Middle frontal gyrus (tissue), 1 donor: ENCODE measurements at regions not wholly inside any gene's neighbourhood (a gene's known extent, or its start where the extent isn't known, plus 50 kb on each side); places are given as distances from the start of the nearest gene placed in this dataset.
"Not testable (repeated sequence)": the region's sequence is repeated elsewhere in the genome, so short reads cannot be mapped to it uniquely, and the experiment has no call there.

Source experiments
- DNase-seq: peaks from one replicate; pipeline ENCODE4 v3.0.0-alpha.2; 2015; ENCODE audit warnings: low spot score; ENCODE audit errors: extremely low spot score

DNA sequence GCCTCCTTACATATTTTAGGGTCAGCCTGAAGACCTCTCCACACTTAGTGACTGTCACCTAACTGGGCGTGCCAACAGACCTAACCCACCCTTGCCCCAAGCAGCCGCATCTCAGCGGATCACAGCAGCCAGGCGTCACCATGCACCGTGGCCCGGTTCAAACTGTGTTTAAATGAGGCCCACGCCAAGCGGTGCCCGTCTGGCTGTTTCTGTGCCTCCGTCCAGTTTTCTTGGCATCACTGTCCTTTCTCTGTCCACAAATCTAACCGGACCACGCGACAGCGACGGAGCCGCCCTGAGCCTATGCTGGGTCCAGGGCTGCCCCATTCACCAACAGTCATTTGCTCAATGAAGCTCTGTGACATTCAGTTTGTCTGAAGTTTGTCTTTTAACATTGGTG lies 393.3 kb downstream of the THBS2 start:
- no peak for DNase-seq

DNA sequence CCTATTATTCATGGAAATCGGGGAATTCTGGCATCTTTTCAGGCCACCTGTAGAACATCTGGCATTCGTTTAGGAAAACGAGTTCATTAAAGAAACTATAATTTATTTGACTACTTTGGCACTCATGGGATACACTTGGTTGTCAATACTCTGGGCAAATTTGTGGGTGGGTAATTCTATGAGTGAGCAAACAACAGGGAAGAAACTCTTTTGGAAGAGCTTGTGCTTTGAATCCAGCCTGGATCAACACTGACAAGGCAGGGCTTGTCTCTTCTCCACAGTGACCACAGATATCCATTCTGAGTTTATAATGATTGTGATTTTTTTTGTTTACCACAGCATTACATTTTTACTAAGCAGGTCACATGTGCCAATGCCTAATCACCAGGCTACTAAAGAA lies 394.7 kb downstream of the THBS2 start:
- DNase-seq, result no peak

DNA sequence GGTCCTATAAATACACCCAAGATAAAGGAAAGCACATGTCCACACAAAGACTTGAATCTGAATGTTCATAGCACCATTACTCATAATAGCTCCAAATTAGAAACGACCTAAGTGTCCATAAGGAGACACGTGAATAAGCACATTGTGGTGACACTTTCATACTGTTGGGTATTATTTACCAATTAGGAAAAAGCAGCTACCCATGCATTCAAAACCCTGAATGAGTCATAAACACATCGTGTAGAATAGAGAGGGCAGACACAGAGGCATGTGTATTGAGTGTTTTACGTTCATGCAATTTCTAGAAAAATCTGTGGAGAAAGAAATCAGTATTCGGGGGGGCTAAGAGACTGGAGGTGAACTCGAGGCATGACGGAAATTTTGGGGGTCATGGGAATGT lies 396.7 kb downstream of the THBS2 start:
- DNase-seq, result no peak

DNA sequence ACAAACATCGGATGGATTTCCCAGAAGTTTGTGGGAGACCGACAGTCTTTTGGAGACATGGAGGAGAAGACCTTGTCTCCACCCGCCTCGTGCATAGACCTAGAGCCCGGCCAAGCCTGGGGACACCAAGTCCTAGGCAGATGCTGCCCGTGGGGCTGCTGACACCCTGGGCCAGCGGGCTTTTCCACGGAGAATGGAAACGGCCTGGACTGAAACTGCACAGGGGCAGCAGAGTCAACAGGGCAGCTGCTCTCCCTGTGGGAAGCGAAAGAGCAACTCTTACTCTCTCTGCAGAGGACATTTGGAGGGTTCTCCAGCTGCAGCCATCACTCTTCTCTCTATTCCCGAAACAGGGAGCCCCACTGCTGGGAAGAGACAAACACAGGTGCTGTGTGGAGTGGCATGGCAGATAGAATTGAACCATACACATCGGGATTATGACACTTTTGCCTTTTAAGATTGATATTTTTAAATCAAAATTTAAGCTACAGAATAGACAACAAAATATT lies 401.2 kb downstream of the THBS2 start:
- DNase-seq, result no peak

DNA sequence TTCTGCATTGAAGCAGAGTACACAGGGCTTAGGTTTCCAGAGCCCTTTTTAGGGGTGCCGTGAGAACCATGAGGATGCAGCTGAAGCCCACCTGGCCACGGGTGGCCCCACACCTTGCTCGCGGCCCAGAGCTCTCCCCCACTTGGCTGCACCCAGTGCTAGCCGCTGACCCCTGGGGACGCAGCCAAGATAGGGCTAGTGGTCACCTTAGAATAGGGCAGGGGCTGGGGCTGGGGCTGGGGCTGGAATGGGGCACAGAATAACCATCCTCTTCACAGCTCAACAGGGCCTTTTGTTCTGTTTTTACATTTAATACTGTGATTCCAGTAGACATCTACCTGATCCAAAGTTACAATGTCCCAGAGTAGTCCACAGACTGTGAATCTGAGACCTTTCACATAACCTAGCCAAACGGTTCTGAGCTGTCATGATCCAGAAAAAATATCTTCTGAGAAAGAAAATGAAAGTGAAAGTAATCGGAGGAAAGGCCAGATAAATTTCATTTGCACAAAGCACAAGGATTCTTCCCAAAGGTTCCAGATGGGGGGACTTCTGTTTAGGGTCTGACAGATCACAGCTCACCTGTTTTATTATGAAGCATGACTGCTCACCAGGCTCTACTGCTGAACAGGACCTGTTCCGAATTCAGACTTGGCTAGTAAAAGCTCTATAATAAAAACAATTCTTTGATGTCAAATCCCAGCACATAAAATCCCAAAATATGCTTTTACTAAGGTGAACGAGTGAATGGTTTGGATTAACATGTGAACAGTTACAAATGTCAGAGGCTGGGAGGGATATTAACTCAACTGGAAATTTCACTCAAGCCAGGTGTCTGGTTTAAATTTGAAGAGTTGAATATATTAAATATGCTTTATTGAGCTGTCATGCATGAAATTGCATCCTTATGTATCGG lies 401.9 kb downstream of the THBS2 start:
- no peak for DNase-seq

DNA sequence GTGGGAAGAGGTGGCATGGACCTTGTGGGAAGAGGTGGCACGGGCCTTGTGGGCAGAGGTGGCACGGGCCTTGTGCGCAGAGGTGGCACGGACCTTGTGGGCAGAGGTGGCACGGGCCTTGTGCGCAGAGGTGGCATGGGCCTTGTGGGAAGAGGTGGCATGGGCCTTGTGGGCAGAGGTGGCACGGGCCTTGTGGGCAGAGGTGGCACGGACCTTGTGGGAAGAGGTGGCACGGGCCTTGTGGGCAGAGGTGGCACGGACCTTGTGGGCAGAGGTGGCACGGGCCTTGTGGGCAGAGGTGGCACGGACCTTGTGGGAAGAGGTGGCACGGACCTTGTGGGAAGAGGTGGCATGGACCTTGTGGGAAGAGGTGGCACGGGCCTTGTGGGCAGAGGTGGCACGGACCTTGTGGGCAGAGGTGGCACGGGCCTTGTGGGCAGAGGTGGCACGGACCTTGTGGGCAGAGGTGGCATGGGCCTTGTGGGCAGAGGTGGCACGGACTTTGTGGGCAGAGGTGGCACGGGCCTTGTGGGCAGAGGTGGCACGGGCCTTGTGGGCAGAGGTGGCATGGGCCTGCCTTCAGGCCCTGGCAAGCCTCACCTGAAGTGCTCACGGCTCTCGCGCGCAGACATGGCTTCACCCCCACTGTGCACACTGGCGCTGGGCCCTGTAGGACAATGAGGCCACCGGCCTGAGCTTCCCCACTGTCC lies 403.5 kb downstream of the THBS2 start:
- DNase-seq, result not testable (repeated sequence)

DNA sequence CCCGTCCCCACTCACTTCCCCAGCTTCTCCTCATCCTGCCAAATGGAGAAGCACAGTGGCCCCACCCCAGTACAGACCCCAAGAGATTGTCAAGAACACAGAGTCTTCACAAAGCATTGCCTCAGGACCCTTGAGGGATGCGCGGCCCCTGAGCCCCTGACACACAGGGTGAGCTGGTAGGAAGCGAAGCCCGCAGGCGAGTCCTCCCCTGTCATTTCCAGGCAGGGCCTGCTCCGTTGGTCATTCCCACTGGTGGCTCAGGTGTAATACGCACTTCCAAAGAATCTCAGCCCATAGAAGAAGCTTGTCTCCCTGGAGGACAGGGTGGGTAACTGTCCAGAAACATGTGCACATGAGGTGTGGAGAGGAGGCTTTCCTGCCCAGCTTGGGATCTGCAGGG lies 404.2 kb downstream of the THBS2 start:
- DNase-seq, result no peak

DNA sequence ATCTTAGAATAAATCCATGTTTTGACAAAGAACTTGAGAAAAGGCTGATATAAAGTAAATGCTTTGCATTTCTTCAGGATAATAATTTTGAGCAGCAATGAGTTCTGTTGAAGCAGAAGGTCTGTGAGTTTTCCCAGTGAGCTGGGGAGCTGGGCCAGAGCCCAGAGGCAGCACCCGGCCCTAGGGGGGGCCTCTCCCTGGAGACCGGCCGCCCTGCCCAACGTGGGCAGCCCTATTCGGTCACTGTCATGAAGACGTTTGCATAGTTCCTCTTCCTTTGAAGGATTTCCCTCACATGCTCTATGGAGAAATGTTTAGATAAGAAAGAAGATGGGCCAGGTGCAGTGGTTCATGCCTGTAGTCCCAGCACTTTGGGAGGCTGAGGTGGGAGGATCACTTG lies 404.8 kb downstream of the THBS2 start:
- DNase-seq, result no peak

DNA sequence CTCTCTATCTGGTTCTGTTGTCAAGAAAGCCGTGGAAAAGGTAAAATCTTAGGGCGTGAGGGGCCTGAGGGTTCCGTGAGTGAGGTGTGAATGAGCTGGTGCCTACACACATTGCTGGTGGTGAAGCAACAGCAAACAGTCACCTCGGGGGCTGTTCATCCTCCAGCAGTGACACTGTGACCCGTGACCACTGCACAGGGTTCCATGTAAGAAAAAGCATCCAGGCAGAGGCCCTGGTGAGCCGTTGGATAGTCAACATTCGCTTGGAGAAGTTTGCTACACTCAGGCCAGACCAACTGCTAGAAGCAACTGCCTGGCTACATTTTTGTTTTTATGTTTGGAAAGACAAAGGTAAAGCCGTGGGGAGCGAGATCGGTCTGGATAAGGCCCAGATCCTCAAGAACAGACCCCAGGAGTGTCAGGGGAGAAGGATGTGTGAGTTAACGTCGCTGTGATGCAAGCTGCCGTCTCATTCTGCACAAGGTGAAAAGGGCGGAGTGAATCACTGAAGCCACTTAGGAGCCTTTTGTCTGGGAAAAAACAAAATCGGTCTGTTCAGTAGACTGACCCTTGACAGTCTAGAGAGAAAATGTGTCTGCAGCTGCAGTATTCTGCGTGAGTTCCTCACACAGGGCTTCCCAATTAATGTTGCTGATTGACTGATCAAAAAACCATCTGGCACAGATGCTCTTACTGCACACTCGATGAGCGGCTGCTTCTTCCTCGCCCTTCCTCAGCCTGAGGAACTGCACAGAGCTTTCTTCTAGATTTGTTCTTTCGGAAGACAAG lies 404.0 kb downstream of the SMOC2 start:
- no peak for DNase-seq

DNA sequence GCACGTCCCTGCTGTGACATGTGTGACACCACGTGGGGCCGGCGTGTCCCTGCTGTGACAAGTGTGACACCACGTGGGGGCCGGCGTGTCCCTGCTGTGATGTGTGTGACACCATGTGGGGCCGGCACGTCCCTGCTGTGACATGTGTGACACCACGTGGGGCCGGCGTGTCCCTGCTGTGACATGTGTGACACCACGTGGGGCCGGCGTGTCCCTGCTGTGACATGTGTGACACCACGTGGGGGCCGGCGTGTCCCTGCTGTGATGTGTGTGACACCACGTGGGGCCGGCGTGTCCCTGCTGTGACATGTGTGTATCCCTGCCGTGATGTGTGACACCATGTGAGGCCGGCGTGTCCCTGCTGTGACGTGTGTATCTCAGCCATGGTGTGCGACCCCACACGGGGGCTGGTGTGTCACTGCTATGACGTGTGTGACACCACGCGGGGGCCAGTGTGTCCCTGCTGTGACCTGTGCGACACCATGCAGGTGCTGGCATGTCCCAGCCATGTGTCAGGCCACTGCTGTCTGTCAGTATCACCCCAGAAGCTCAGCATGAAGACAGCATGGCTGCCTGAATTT lies 401.7 kb downstream of the SMOC2 start:
- not testable (repeated sequence) for DNase-seq

DNA sequence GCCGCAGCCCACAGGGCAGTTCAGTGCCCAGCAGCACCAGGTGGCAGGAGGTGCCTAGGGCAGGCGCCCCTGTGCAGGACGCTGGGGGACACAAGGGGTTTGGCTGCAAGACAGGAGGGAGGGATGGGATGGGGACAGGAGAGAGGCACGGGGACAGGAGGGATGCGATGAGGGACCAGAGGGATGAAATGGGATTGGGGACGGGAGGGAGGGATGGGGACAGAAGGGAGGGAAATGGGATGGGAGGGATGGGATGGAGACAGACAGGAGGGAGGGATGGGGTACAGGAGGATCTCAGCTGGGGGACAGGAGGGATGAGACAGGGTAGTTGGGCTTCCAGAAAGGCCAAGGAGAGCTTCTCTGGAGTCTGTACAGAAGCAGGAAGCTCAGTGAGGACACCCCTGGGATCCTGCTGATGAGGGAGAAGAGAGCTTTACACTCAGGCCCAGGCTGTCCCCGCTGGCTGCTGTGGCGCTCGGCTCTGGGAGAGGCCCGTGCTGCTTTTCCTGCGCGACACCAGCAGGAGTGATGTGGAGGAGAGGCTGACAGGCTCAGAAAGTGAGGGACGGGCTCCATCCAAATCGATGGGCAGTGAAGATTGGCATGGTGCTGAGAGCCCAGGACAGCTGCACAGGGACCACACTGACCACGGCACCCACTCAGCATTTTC lies 400.8 kb downstream of the SMOC2 start:
- no peak for DNase-seq

DNA sequence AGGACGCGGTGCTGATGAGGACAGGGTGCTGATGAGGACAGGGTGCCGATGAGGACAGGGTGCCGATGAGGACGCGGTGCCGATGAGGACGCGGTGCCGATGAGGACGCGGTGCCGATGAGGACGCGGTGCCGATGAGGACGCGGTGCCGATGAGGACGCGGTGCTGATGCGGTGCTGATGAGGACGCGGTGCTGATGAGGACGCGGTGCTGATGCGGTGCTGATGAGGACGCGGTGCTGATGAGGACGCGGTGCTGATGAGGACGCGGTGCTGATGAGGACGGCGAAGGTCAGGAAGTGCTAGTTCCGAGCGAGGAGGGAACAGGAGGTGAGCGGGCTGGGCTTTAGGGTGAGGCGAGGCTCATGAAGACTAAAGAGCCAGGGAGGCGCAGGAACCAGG lies 399.9 kb downstream of the SMOC2 start:
- not testable (repeated sequence) for DNase-seq

DNA sequence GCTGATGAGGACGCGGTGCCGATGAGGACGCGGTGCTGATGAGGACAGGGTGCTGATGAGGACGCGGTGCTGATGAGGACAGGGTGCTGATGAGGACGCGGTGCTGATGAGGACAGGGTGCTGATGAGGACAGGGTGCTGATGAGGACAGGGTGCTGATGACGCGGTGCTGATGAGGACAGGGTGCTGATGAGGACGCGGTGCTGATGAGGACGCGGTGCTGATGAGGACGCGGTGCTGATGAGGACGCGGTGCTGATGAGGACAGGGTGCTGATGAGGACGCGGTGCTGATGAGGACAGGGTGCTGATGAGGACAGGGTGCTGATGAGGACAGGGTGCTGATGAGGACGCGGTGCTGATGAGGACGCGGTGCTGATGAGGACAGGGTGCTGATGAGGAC lies 399.3 kb downstream of the SMOC2 start:
- DNase-seq, result not testable (repeated sequence)

DNA sequence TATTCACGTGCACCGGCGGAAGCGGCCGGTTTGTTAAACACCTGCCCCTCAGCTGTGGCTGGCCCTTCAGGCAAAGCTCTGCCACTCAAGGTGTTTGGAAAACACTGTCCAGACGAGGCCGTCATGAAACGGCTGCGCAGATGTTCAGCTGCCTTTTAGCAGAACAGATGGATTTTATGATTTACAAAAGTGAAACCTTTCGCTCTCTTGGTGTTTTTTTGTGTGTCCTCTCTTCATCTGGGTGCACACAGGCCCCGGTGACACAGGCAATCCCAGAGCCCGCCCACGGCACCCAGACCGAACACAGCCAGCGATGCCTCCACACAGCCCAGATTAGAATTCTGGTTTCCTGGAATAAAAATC lies 397.0 kb downstream of the SMOC2 start:
- DNase-seq, result no peak

DNA sequence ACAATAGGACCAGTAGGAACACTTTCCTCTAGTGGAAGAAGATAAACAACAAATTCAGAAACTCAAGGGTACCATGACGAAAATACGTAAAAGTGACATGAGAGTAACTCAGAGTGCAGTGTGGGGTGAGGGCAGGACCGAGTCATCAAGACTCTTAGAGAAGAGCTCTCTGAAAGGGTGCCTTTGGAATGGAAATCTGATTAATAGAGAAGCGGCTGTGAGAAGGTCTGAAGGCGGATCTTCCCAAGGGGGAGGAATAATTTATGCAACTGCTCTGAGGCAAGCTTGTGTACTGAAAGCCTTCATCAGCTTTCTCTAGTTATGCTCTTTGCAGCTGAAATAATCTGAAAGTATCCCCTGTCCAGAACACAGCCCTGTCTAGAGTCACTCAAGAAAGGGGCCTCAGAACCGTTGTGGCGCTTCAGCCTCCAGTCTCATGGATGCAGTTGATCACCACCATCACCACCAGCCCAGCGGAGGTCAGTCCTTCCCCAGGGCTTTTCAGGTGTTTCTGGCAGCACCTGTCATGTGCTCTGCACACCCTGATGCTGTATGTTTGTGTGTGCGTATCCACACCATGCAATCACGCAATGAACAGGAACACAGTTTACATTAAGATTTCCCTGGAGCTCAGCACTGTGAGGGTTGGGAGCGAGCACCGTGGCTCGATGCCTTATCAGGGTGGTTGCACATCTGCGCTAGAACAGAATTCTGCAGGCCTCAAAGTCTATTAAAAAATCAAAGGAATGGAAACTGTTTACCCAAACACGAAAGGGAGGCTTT lies 396.5 kb downstream of the SMOC2 start:
- DNase-seq, result no peak

DNA sequence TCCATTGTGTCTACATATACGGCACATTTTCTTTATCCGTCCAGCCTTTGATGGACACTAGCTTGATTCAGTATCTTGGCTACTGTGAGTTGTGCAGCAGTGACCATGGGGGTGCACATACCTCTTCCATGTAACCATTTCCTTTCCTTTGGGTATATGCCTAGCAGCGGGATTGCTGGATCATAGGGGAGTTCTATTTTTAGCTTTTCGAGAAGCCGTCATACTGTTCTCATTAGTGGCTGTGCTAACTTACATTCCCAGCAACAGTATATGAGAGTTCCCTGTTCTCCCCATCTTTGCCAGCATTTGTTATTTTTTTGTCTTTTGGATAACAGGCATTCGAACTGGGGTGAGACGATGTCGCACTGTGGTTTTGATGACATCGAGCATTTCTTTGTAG lies 395.0 kb downstream of the SMOC2 start:
- no peak for DNase-seq

DNA sequence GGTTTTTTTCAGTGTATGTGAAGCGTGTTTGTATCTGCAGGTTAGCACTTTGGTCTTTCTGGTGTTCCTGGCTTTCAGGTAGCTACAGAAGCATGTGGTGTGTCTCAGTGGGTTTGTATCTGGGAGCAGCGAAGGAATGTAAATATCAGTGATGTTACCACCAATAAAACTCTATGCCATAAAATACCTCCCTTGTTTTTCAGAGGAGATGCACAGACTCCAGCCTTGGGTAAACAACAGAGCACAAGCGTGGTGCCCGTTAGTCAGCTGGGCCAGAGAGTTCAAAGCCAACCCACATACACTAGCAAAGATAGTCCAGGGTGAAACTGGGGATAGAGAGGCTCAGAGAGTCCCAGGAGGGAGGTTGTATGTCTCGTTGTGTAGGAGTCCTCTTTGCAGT lies 393.8 kb downstream of the SMOC2 start:
- DNase-seq, result no peak

DNA sequence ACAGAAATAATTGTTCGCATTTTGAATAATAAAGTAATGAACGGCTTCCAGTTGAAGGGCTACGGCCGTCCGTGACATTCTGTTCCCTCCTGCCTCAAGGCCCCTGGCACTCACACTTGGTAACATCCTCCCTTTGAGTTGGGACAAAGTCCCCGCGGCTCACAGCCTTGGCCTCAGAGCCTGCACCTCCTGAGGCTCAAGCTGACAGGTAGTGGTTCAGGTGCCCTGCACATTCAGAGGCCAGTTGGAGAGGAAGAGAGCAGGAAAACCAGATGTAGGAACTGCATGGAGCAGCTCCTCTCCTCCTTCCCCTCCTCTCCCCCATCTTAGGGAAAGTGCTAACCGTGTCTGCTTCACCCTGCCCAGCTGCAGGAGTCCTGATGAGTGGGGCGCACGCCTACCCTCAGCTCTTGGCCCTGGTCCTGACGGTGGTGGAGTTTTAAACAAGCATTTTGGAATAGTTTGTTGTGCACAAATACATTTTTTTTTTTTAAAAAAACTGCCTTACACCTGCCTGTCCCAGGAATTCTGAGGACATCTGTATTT lies 393.1 kb downstream of the SMOC2 start:
- no peak for DNase-seq

DNA sequence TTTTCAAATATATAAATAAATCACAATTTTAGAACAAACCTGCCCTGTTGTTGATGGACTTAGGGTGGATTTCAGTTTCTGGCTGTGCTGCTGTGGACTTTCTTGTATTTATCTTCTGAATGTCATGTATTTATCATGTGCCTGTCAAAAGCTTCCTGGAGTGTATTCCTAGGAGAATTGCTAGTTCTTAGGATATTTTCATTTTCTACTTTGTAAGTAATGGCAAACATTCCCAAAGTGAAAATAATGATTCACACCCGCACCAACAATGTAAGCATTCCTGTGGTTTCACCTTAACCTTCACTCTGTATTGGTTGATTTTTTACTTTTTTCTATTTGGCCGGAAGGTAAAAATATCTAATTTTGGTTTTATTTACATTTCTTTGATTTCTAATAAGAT lies 387.8 kb downstream of the SMOC2 start:
- DNase-seq, result no peak

DNA sequence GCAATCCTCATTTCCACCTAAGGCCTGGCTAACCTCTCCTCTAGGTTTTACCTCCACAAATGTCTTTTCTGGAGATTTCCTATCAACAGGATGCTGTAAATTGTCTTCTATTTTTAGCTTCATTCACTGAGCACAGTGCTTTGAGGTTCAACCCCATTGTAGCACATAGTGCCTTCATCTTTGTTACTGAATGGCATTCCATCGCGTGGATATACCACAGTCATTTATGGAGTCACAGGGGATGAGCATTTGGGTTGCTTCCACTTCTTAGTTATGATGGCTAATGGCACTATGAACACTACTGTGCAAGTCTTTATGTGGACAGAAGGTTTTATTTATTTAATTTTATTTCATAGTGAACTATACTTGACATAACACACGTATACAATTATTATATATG lies 387.1 kb downstream of the SMOC2 start:
- DNase-seq, result no peak
